ENCODE measurements at regions not wholly inside any gene's neighbourhood (a gene's known extent, or its start where the extent isn't known, plus 50 kb on each side); places are given as distances from the start of the nearest gene placed in this dataset.

GRCh38 chr4:25485104-25485503 is 108.0 kb downstream of the ANAPC4 start:
- no peak overlapping the region for H2AFZ ChIP-seq (ENCODE audit: low read depth)

GRCh38 chr4:25486171-25486570 is 109.1 kb downstream of the ANAPC4 start:
- no peaks in the 10 kb centered on the region for H3K79me2 ChIP-seq (ENCODE audit: insufficient read depth, low read depth)
- H3K27ac ChIP-seq = no peak overlapping the region
- no peaks in the 10 kb centered on the region for H3K36me3 ChIP-seq (ENCODE audit: insufficient read depth)

More at GRCh38 chr4:25485104-25485503, 108.0 kb downstream of the ANAPC4 start:
- no peaks in the 10 kb centered on the region for H4K20me1 ChIP-seq (ENCODE audit: insufficient read depth)
- no peak overlapping the region for H3K9ac ChIP-seq
- no peaks in the 10 kb centered on the region for H3K27me3 ChIP-seq (ENCODE audit: insufficient read depth, low read depth)
- TF ChIP-seq CTCF (conservative IDR thresholded peaks at IDR 0.05; ENCODE audit: low read depth, low read length) = no peak
- peaks cover 11% of the 10 kb centered on the region for H3K4me1 ChIP-seq (ENCODE audit: low read depth, poor library complexity, severe bottlenecking)
- H3K4me3 ChIP-seq (IDR thresholded peaks at IDR 0.05; ENCODE audit: insufficient read depth, low read depth, low read length) = no peak overlapping the region
- no peaks in the 10 kb centered on the region for H3K79me2 ChIP-seq (ENCODE audit: insufficient read depth, low read depth)
- H3K27ac ChIP-seq = no peak overlapping the region
- H3K4me2 ChIP-seq = no peak overlapping the region
- no peaks in the 10 kb centered on the region for H3K36me3 ChIP-seq (ENCODE audit: insufficient read depth)

GRCh38 chr4:25487155-25487554 is 110.1 kb downstream of the ANAPC4 start:
- Histone ChIP-seq H3K79me2 (ENCODE audit: insufficient read depth, low read depth) (no peaks in the 10 kb centered on the region), H3K36me3 (ENCODE audit: insufficient read depth) (no peaks in the 10 kb centered on the region), H3K27me3 (ENCODE audit: insufficient read depth, low read depth) (no peaks in the 10 kb centered on the region), H3K27ac (no peak overlapping the region), H3K4me3 (IDR thresholded peaks at IDR 0.05; ENCODE audit: insufficient read depth, low read depth, low read length) (no peak overlapping the region), H3K9ac (no peak overlapping the region), H3K4me2 (no peak overlapping the region), H2AFZ (ENCODE audit: low read depth) (no peak overlapping the region), H3K4me1 (ENCODE audit: low read depth, poor library complexity, severe bottlenecking) (peaks cover 11% of the 10 kb centered on the region), H4K20me1 (ENCODE audit: insufficient read depth) (no peaks in the 10 kb centered on the region)
- no peak for TF ChIP-seq CTCF (conservative IDR thresholded peaks at IDR 0.05; ENCODE audit: low read depth, low read length)

More at GRCh38 chr4:25486171-25486570, 109.1 kb downstream of the ANAPC4 start:
- H4K20me1 ChIP-seq (ENCODE audit: insufficient read depth) = no peaks in the 10 kb centered on the region
- H3K4me2 ChIP-seq = no peak overlapping the region
- H3K9ac ChIP-seq = no peak overlapping the region
- no peak overlapping the region for H3K4me3 ChIP-seq (IDR thresholded peaks at IDR 0.05; ENCODE audit: insufficient read depth, low read depth, low read length)
- peaks cover 11% of the 10 kb centered on the region for H3K4me1 ChIP-seq (ENCODE audit: low read depth, poor library complexity, severe bottlenecking)
- H2AFZ ChIP-seq (ENCODE audit: low read depth) = no peak overlapping the region
- H3K27me3 ChIP-seq (ENCODE audit: insufficient read depth, low read depth) = no peaks in the 10 kb centered on the region
- TF ChIP-seq CTCF (conservative IDR thresholded peaks at IDR 0.05; ENCODE audit: low read depth, low read length) = no peak

GRCh38 chr4:25489253-25489797 is 112.3 kb downstream of the ANAPC4 start:
- Histone ChIP-seq H3K27me3 (ENCODE audit: insufficient read depth, low read depth) (no peaks in the 10 kb centered on the region), H3K4me2 (no peak overlapping the region), H3K4me1 (ENCODE audit: low read depth, poor library complexity, severe bottlenecking) (peaks cover 3% of the 10 kb centered on the region), H2AFZ (ENCODE audit: low read depth) (no peak overlapping the region), H3K4me3 (IDR thresholded peaks at IDR 0.05; ENCODE audit: insufficient read depth, low read depth, low read length) (no peak overlapping the region), H3K27ac (no peak overlapping the region), H3K79me2 (ENCODE audit: insufficient read depth, low read depth) (no peaks in the 10 kb centered on the region), H3K9ac (no peak overlapping the region), H3K36me3 (ENCODE audit: insufficient read depth) (no peaks in the 10 kb centered on the region), H4K20me1 (ENCODE audit: insufficient read depth) (no peaks in the 10 kb centered on the region)
- TF ChIP-seq CTCF (conservative IDR thresholded peaks at IDR 0.05; ENCODE audit: low read depth, low read length) = no peak
